ENCODE measurements at regions not wholly inside any gene's neighbourhood (a gene's known extent, or its start where the extent isn't known, plus 50 kb on each side); places are given as distances from the start of the nearest gene placed in this dataset.

DNA sequence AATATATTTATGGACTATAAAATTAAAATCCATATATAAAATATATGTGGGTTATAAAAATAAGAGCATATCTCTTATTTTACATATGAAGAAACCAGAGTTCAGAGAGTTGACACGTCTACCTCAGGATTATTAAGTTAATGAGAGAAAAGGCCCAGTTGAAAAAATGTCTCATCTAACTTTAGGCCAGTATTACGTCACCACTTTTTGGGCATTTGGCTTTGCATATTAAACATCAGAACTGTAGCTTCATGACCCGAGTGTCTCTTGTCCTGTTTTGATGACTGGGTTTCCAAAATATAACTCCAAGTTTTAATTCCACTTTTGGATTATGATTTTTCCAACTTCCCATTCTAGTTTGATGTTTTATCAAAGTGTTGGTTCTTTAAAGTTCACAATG, 1026.1 kb downstream of the SLC6A15 start:
- TF ChIP-seq, protein P1, sequence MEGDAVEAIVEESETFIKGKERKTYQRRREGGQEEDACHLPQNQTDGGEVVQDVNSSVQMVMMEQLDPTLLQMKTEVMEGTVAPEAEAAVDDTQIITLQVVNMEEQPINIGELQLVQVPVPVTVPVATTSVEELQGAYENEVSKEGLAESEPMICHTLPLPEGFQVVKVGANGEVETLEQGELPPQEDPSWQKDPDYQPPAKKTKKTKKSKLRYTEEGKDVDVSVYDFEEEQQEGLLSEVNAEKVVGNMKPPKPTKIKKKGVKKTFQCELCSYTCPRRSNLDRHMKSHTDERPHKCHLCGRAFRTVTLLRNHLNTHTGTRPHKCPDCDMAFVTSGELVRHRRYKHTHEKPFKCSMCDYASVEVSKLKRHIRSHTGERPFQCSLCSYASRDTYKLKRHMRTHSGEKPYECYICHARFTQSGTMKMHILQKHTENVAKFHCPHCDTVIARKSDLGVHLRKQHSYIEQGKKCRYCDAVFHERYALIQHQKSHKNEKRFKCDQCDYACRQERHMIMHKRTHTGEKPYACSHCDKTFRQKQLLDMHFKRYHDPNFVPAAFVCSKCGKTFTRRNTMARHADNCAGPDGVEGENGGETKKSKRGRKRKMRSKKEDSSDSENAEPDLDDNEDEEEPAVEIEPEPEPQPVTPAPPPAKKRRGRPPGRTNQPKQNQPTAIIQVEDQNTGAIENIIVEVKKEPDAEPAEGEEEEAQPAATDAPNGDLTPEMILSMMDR (IDR thresholded peaks at IDR 0.05): no peak
- no peak for TF ChIP-seq POLR2A (IDR thresholded peaks at IDR 0.05)
- no peak for TF ChIP-seq EP300 (IDR thresholded peaks at IDR 0.05)
